Testis (tissue), 2 donors: ENCODE measurements at regions not wholly inside any gene's neighbourhood (a gene's known extent, or its start where the extent isn't known, plus 50 kb on each side); places are given as distances from the start of the nearest gene placed in this dataset.

ENCODE experiments used
- DNase-seq: peaks from one replicate; pipeline ENCODE4 v3.0.0-alpha.2; 2019
- H3K27ac ChIP-seq, 2 donors: fragments of 200-600 bp; sonication (generic); one replicate each; pipeline ENCODE4 v1.5.1; 2019
- H3K27me3 ChIP-seq: fragments of 200-600 bp; sonication (generic); one replicate; pipeline ENCODE4 v1.5.1; 2019
- H3K36me3 ChIP-seq: fragments of 200-600 bp; sonication (generic); one replicate; pipeline ENCODE4 v1.5.1; 2017; ENCODE audit warnings: low read depth; ENCODE audit errors: missing control alignments
- H3K4me1 ChIP-seq: fragments of 200-600 bp; sonication (generic); one replicate; pipeline ENCODE4 v1.5.1; 2019
- H3K4me3 ChIP-seq, 2 donors: fragments of 200-600 bp; sonication (generic); one replicate each; pipeline ENCODE4 v1.5.1; 2017 to 2019
- H3K9me3 ChIP-seq: fragments of 200-600 bp; sonication (generic); one replicate; pipeline ENCODE4 v1.5.1; 2017
- CTCF ChIP-seq, 3 experiments: fragments of 450-650 bp in 2 of 3; fragments of 200-600 bp in 1 of 3; sonication (generic) in 1 of 3; IDR thresholded peaks; one replicate each; pipeline ENCODE4 v1.5.1; 2016 to 2019; ENCODE audit warnings: antibody characterized with exemption in 3 of 3, mild to moderate bottlenecking in 2 of 3, moderate library complexity in 1 of 3
- POLR2A ChIP-seq: fragments of 450-650 bp; IDR thresholded peaks from one replicate; pipeline ENCODE4 v1.6.1; 2017; ENCODE audit warnings: antibody characterized with exemption, mild to moderate bottlenecking, moderate library complexity
- WGBS, 2 donors: methylation state at CpG; one replicate each; pipeline ENCODE4 v1.1.5; 2018; 5-methylcytosine and 5-hydroxymethylcytosine counted together
- intact Hi-C: fragments of 100-400 bp; cut with DNase I; formaldehyde crosslinking; loops from one replicate; pipeline ENCODE4 v1.15.1; 2023; ENCODE audit warnings: low total_unique reads

GRCh38 chr1:13878021-13878420 is 178.0 kb downstream of the PRDM2 start:
- H3K4me3 ChIP-seq = no peak overlapping the region
- no peaks in the 10 kb centered on the region for H3K27me3 ChIP-seq
- TF ChIP-seq POLR2A = no peak
- H3K9me3 ChIP-seq = no peaks in the 10 kb centered on the region
- WGBS, 2 donors = 84 to 85% methylated on average over 7 of the region's 7 CpGs
- no peak for DNase-seq
- no peak overlapping the region for H3K27ac ChIP-seq
- intact Hi-C loops = no loop called here
- H3K36me3 ChIP-seq = no peaks in the 10 kb centered on the region
- no peaks in the 10 kb centered on the region for H3K4me1 ChIP-seq

- H3K27ac ChIP-seq = no peak overlapping the region
- H3K4me1 ChIP-seq = no peaks in the 10 kb centered on the region
- no peaks in the 10 kb centered on the region for H3K27me3 ChIP-seq
- TF ChIP-seq CTCF (IDR thresholded peaks at IDR 0.05) = no peak
- TF ChIP-seq POLR2A = no peak
- DNase-seq = no peak
- no peak overlapping the region for H3K4me3 ChIP-seq
- 88 to 96% methylated on average over 9 of the region's 9 CpGs for WGBS, 2 donors
- no peaks in the 10 kb centered on the region for H3K36me3 ChIP-seq
- no peaks in the 10 kb centered on the region for H3K9me3 ChIP-seq
- intact Hi-C loops = no loop called here
These were observed 178.5 kb downstream of the PRDM2 start for GRCh38 chr1:13878451-13878850.

GRCh38 chr1:13881385-13882088 is 181.5 kb downstream of the PRDM2 start:
- Histone ChIP-seq H3K27me3 (no peaks in the 10 kb centered on the region), H3K4me3 (no peak overlapping the region), H3K27ac (no peak overlapping the region), H3K36me3 (no peaks in the 10 kb centered on the region), H3K4me1 (no peaks in the 10 kb centered on the region), H3K9me3 (no peaks in the 10 kb centered on the region)
- whole genome bisulfite sequencing, 2 donors = 90 to 97% methylated on average over 5 of the region's 5 CpGs
- DNase-seq = no peak
- intact Hi-C loops = no loop called here
- TF ChIP-seq POLR2A = no peak
- no peak for TF ChIP-seq CTCF (IDR thresholded peaks at IDR 0.05)

GRCh38 chr1:13888351-13888986 is 188.5 kb downstream of the PRDM2 start:
- no peak overlapping the region for H3K27ac ChIP-seq
- H3K9me3 ChIP-seq = no peaks in the 10 kb centered on the region
- no peaks in the 10 kb centered on the region for H3K36me3 ChIP-seq
- intact Hi-C loops = no loop called here
- H3K4me1 ChIP-seq = peaks cover 4% of the 10 kb centered on the region
- H3K27me3 ChIP-seq = no peaks in the 10 kb centered on the region
- H3K4me3 ChIP-seq = no peak overlapping the region
- TF ChIP-seq CTCF (IDR thresholded peaks at IDR 0.05) (no peak), POLR2A (no peak)
- WGBS, 2 donors = 55 to 63% methylated on average over 10 of the region's 10 CpGs
- no peak for DNase-seq

GRCh38 chr1:13889495-13889894 is 189.5 kb downstream of the PRDM2 start:
- no peaks in the 10 kb centered on the region for H3K36me3 ChIP-seq
- DNase-seq = no peak
- intact Hi-C loops = no loop called here
- no peak overlapping the region for H3K4me3 ChIP-seq
- TF ChIP-seq POLR2A (no peak), CTCF (IDR thresholded peaks at IDR 0.05) (no peak)
- no peak overlapping the region for H3K27ac ChIP-seq
- H3K4me1 ChIP-seq = peaks cover 6% of the 10 kb centered on the region
- no peaks in the 10 kb centered on the region for H3K27me3 ChIP-seq
- no peaks in the 10 kb centered on the region for H3K9me3 ChIP-seq
- WGBS, 2 donors = 71 to 80% methylated on average over 3 of the region's 3 CpGs
